IPS-NIHi7 (cell line): ENCODE measurements at regions not wholly inside any gene's neighbourhood (a gene's known extent, or its start where the extent isn't known, plus 50 kb on each side); places are given as distances from the start of the nearest gene placed in this dataset.
"Not testable (repeated sequence)": the region's sequence is repeated elsewhere in the genome, so short reads cannot be mapped to it uniquely, and the experiment has no call there.

ENCODE experiments used
- DNase-seq: peaks from one replicate; pipeline ENCODE4 v3.0.0; 2012; ENCODE audit warnings: mixed read lengths; ENCODE audit errors: extremely low spot score

GRCh38 chr4:81314897-81315470 lies 100.0 kb upstream of the PRKG2 start:
- no peak for DNase-seq

GRCh38 chr4:81314196-81314896 lies 99.3 kb upstream of the PRKG2 start:
- no peak for DNase-seq

- no peak for DNase-seq
Observed at GRCh38 chr4:81307991-81308390, 93.0 kb upstream of the PRKG2 start.

- no peak for DNase-seq
Observed at GRCh38 chr4:81304871-81305270, 89.8 kb upstream of the PRKG2 start.

GRCh38 chr4:81300352-81300751 lies 85.3 kb upstream of the PRKG2 start:
- not testable (repeated sequence) for DNase-seq

GRCh38 chr4:81290813-81291212 lies 75.8 kb upstream of the PRKG2 start:
- DNase-seq = no peak

- no peak for DNase-seq
Observed at GRCh38 chr4:81287101-81287500, 72.1 kb upstream of the PRKG2 start.

- DNase-seq = no peak
Observed at GRCh38 chr4:81282131-81282530, 67.1 kb upstream of the PRKG2 start.

GRCh38 chr4:81274460-81274859 lies 59.4 kb upstream of the PRKG2 start:
- no peak for DNase-seq

- DNase-seq = no peak
Observed at GRCh38 chr4:81272671-81273070, 57.6 kb upstream of the PRKG2 start.
